ENCODE measurements at regions not wholly inside any gene's neighbourhood (a gene's known extent, or its start where the extent isn't known, plus 50 kb on each side); places are given as distances from the start of the nearest gene placed in this dataset.

DNA sequence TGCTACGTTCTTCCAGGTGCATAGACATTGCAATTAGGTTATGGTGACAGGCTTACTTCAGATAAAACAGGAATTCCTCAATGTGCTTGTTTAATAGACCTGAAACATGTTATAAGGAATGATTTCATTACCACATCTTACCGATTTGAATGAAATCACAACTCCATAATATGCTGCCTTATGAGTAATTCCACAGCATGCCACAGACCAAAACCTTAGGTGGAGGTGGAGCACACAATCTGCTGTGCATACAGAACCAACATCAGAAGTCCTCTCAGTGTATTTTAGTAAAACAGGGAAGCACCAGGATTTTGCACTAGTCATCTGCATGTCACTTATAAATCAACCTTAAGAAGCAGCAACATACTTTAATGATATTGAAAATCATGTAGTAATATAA is 148.9 kb upstream of the TSHZ2 start:
- TF ChIP-seq, protein P1, sequence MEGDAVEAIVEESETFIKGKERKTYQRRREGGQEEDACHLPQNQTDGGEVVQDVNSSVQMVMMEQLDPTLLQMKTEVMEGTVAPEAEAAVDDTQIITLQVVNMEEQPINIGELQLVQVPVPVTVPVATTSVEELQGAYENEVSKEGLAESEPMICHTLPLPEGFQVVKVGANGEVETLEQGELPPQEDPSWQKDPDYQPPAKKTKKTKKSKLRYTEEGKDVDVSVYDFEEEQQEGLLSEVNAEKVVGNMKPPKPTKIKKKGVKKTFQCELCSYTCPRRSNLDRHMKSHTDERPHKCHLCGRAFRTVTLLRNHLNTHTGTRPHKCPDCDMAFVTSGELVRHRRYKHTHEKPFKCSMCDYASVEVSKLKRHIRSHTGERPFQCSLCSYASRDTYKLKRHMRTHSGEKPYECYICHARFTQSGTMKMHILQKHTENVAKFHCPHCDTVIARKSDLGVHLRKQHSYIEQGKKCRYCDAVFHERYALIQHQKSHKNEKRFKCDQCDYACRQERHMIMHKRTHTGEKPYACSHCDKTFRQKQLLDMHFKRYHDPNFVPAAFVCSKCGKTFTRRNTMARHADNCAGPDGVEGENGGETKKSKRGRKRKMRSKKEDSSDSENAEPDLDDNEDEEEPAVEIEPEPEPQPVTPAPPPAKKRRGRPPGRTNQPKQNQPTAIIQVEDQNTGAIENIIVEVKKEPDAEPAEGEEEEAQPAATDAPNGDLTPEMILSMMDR (conservative IDR thresholded peaks at IDR 0.05) = no peak
- TF ChIP-seq EZH2 (IDR thresholded peaks at IDR 0.05; ENCODE audit: low read depth) = no peak

Measured in PC-9 (cell line).